ENCODE measurements at regions not wholly inside any gene's neighbourhood (a gene's known extent, or its start where the extent isn't known, plus 50 kb on each side); places are given as distances from the start of the nearest gene placed in this dataset.

DNA sequence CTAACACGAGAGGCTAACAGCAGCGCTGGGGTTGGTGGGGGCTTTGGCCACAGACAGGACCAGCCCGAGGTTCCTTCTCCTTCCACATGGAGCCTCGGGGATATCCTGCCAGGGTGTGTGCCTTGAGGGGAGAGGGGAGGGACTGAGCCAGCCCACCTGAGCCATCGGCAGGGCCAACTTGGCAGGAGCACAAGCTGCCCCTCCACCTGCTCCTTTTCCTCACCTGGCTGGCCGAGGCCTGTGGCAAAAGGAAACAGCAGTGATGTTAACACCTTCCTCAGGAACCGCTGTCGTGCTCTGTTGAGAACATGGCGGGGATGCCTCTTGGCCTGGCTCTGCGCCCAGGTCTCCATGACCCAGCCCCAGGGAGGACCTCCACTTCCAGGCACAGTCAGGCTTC, 255.1 kb upstream of the PPP2R2D start:
- H3K27me3 ChIP-seq, result peaks cover 0 to 19% of the 10 kb centered on the region in 2 donors
- no peaks in the 10 kb centered on the region for H3K36me3 ChIP-seq
- H3K27ac ChIP-seq, result no peak overlapping the region
- H3K4me3 ChIP-seq, result no peak overlapping the region
- TF ChIP-seq, protein P1, sequence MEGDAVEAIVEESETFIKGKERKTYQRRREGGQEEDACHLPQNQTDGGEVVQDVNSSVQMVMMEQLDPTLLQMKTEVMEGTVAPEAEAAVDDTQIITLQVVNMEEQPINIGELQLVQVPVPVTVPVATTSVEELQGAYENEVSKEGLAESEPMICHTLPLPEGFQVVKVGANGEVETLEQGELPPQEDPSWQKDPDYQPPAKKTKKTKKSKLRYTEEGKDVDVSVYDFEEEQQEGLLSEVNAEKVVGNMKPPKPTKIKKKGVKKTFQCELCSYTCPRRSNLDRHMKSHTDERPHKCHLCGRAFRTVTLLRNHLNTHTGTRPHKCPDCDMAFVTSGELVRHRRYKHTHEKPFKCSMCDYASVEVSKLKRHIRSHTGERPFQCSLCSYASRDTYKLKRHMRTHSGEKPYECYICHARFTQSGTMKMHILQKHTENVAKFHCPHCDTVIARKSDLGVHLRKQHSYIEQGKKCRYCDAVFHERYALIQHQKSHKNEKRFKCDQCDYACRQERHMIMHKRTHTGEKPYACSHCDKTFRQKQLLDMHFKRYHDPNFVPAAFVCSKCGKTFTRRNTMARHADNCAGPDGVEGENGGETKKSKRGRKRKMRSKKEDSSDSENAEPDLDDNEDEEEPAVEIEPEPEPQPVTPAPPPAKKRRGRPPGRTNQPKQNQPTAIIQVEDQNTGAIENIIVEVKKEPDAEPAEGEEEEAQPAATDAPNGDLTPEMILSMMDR (IDR thresholded peaks at IDR 0.05), result no peak
- no peaks in the 10 kb centered on the region for H3K4me1 ChIP-seq
- no peaks in the 10 kb centered on the region for H3K9me3 ChIP-seq
- no peak for DNase-seq
- intact Hi-C loops (cut with DNase I; ENCODE audit: low total_unique reads), result no loop called here

DNA sequence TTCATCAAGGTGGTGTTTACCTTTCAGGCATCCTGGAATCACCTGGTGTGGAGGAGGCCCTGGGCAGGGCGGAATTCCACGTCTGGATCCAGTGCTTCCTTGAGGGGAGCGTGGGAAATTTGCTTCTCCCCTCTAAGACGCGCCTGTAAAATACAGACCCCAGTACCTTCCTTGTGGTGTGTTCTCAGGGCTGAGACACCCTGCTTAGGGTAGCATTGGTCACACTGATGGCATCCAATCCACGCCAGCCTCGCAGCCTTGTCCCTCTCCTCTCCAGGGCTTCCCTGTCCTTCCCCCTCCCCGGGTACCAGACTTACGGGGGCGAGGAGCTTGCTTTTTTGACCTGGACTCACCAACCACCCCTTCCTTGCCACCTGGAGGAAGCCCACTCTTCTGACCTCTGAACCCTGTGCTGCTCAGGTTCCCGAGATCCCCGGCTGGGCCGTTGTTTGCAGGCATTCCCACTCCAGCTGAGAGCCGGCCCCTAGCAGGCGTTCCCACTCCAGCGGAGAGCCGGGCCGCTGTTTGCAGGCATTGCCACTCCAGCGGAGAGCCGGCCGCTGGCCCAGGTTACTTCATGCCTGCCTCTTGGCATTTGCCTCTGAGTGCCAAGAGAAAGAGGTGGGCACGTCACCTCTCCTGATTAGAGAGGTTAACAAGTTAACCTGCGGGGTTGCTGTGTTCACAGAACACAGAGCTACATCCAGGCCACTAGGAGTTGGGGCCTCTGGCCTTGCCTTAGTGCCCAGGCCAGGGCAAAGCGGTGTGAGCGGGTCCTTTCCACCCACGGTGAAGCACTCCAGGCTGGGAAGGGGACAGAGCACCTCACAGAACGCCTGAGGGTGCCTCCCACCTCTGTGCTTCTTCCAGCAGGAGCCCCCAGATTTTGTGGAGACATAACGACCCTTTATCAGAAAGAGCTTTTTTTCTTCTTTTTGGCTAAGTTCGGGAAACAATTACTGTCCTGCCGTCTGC, 254.0 kb upstream of the PPP2R2D start:
- intact Hi-C loops (cut with DNase I; ENCODE audit: low total_unique reads), result no loop called here
- Histone ChIP-seq H3K9me3 (no peaks in the 10 kb centered on the region), H3K27me3 (peaks cover 0 to 29% of the 10 kb centered on the region in 2 donors), H3K27ac (no peak overlapping the region), H3K4me1 (no peaks in the 10 kb centered on the region), H3K4me3 (no peak overlapping the region), H3K36me3 (no peaks in the 10 kb centered on the region)
- TF ChIP-seq, protein P1 (IDR thresholded peaks at IDR 0.05), result no peak
- no peak for DNase-seq

DNA sequence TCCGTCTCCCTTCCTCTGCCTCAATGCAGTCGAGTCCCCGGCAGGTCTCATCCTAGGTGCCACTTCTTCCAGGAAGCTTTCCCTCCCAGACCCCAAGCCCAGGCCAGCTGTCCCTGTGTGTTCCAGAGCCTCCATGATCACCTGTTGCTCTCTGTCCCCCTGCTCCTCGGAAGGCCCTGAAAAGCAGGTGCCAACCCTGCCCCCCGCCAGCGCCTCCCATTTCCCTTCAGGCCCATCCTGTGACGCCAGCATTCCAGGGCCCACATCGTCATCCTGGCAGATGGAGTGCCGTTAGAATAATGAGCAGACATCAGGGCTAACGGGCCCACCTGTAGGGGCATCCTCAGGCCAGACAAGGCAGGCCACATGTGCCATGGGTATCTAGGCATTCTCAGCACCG, 253.0 kb upstream of the PPP2R2D start:
- H3K27ac ChIP-seq, result no peak overlapping the region
- H3K4me3 ChIP-seq, result no peak overlapping the region
- TF ChIP-seq, protein P1 (IDR thresholded peaks at IDR 0.05), result no peak
- no peaks in the 10 kb centered on the region for H3K4me1 ChIP-seq
- H3K27me3 ChIP-seq, result peaks cover 0 to 37% of the 10 kb centered on the region in 2 donors
- no peaks in the 10 kb centered on the region for H3K36me3 ChIP-seq
- H3K9me3 ChIP-seq, result no peaks in the 10 kb centered on the region
- intact Hi-C loops (cut with DNase I; ENCODE audit: low total_unique reads), result no loop called here
- no peak for DNase-seq

DNA sequence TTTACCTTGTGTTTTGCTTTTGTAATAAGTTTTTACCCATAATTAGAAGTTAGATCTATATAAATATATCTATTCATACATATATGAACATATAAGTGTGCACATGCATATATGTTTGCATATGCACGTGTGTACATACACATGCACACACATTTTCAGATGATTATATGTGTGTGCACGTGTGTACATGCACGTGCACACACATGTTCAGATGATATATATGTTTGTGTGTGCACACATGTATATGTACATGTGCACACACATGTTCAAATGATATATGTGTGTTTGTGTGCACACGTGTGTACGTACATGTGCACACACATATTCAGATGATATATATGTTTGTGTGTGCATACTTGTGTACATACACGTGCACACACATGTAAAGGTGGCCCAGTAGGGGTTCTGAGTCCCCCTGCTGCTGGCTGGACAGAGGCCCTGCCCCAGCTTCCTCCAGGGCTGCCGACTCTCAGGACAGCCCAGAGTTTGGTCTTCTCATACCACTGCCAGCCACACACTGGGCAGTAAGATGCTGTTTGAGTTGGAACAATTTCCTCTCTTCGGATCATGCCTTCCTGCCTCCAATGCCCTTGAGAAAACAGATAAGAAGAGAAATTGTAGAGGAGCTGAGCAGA, 252.3 kb upstream of the PPP2R2D start:
- intact Hi-C loops (cut with DNase I; ENCODE audit: low total_unique reads), result no loop called here
- Histone ChIP-seq H3K36me3 (no peaks in the 10 kb centered on the region), H3K27me3 (peaks cover 0 to 44% of the 10 kb centered on the region in 2 donors), H3K4me3 (no peak overlapping the region), H3K27ac (no peak overlapping the region), H3K4me1 (no peaks in the 10 kb centered on the region), H3K9me3 (no peaks in the 10 kb centered on the region)
- no peak for DNase-seq
- TF ChIP-seq, protein P1 (IDR thresholded peaks at IDR 0.05), result no peak

DNA sequence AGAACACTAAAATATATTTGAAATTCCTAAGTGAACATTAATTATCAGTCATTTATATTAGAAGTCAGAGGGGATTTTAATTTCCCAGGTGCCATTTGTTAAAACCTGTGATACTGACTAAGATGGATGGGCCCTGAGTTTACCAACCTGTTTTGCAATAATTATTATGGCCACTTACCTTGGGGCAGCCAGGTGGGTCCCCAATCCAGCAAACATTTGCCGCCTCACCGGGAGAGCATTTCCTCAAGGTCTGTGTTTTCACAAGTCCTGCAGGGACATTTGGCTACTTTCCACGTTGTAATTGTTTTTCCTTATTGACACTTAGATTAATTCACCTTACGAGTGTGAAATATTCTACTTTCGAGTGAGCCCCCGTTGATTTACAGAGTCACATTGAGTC, 251.2 kb upstream of the PPP2R2D start:
- Histone ChIP-seq H3K9me3 (no peaks in the 10 kb centered on the region), H3K27me3 (peaks cover 0 to 50% of the 10 kb centered on the region in 2 donors), H3K36me3 (no peaks in the 10 kb centered on the region), H3K27ac (no peak overlapping the region), H3K4me3 (no peak overlapping the region), H3K4me1 (no peaks in the 10 kb centered on the region)
- intact Hi-C loops (cut with DNase I; ENCODE audit: low total_unique reads), result no loop called here
- no peak for DNase-seq
- TF ChIP-seq, protein P1 (IDR thresholded peaks at IDR 0.05), result no peak

Measured in tibial artery (tissue), 4 donors.